ENCODE measurements at regions not wholly inside any gene's neighbourhood (a gene's known extent, or its start where the extent isn't known, plus 50 kb on each side); places are given as distances from the start of the nearest gene placed in this dataset.
A peak's percentile ranks its signal among the peaks of the same experiment; 100 is the strongest.

DNA sequence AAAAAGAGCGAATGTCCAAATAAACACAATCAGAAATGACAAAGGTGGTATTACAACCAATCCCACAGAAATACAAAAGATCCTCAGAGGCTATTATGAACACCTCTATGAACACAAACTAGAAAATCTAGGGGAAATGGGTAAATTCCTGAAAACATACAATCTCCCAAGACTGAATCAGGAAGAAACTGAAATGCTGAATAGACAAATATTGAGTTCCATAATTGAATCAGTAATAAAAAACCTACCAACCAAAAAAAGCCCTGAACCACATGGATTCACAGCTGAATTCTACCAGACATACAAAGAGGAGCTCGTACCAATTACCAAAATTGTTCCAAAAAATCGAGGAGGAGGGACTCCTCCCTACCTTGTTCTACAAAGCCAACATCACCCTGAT, 56.1 kb upstream of the ZNF800 start:
- ChIA-PET CTCF (no interaction called here), POLR2A (no interaction called here)
- Histone ChIP-seq H3K4me3 (ENCODE audit: control insufficient read depth in 1 of 7, extremely low read depth in 1 of 7, insufficient read depth in 4 of 7, low read depth in 2 of 7, low read length in 6 of 7) (no peak overlapping the region), H3K9me3 (ENCODE audit: control extremely low read depth in 1 of 5, control insufficient read depth in 4 of 5, insufficient read depth in 2 of 5, low read depth in 1 of 5, low read length in 4 of 5) (peaks cover 0 to 19% (median 7%) of the 10 kb centered on the region in 5 experiments), H3K27me3 (replicated peaks in 2 of 5; ENCODE audit: control insufficient read depth in 4 of 5, insufficient read depth in 5 of 5, low read length in 4 of 5) (peaks cover 0 to 16% (median 0%) of the 10 kb centered on the region in 5 experiments), H3K36me3 (ENCODE audit: control insufficient read depth in 4 of 4, insufficient read depth in 4 of 4, low read length in 3 of 4) (no peaks in the 10 kb centered on the region), H3K27ac (ENCODE audit: insufficient read depth in 1 of 2, low read depth in 1 of 2, low read length in 2 of 2, poor library complexity in 1 of 2, severe bottlenecking in 2 of 2) (no peak overlapping the region), H3K4me1 (ENCODE audit: control extremely low read depth in 1 of 4, control insufficient read depth in 4 of 4, insufficient read depth in 4 of 4, low read length in 3 of 4) (no peaks in the 10 kb centered on the region)
- WGBS (ENCODE audit: insufficient coverage) = no CpG with 5 or more reads among the region's 3 CpGs
- no peak for DNase-seq

DNA sequence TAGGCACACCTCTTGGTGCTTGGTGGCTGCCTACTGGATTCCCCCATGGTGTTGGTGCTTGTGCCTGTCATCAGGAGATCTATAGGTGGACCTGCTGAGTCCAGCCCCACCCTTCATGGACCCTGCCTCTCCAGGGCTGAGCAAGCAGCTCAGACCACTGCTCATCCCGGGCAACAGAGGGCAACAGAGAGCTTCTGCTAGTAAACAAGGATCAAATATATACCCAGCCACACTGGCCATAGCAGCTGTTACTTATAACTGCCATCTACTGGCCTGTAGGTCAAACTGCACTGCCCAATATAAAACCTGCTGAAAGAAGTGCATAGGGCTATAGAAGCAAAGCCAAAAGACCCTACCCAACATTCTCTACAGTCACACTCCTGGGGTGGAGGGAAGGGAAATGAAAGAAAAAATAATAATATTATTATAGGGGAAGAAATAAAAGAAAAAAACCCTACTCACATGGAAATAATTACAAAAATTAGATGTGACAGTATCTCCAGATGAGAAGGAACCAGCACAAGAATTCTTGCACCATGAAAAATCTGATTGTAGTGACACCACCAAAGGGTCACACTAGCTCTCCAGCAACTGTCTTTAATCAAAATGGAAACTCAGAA, 54.9 kb upstream of the ZNF800 start:
- no peaks in the 10 kb centered on the region for H3K36me3 ChIP-seq (ENCODE audit: control insufficient read depth in 4 of 4, insufficient read depth in 4 of 4, low read length in 3 of 4)
- H3K4me3 ChIP-seq (ENCODE audit: control insufficient read depth in 1 of 7, extremely low read depth in 1 of 7, insufficient read depth in 4 of 7, low read depth in 2 of 7, low read length in 6 of 7) = no peak overlapping the region
- POLR2A ChIA-PET = interaction anchor here (0.7 kb wide), 1 partner anchor 39 kb away, joined by 4 read pairs; no protein-coding TSS in a partner anchor
- H3K4me1 ChIP-seq (ENCODE audit: control extremely low read depth in 1 of 4, control insufficient read depth in 4 of 4, insufficient read depth in 4 of 4, low read length in 3 of 4) = no peaks in the 10 kb centered on the region
- H3K9me3 ChIP-seq (ENCODE audit: control extremely low read depth in 1 of 5, control insufficient read depth in 4 of 5, insufficient read depth in 2 of 5, low read depth in 1 of 5, low read length in 4 of 5) = peaks cover 0 to 19% (median 7%) of the 10 kb centered on the region in 5 experiments
- DNase-seq = peak; percentile 82 to 87 (median 85)
- peaks cover 0 to 17% (median 0%) of the 10 kb centered on the region in 5 experiments for H3K27me3 ChIP-seq (replicated peaks in 2 of 5; ENCODE audit: control insufficient read depth in 4 of 5, insufficient read depth in 5 of 5, low read length in 4 of 5)
- CTCF ChIA-PET = interaction anchor here (0.9 to 1.7 kb wide), 7 partner anchors 8 to 182 kb away, joined by 3 to 8 read pairs (median 3); no protein-coding TSS in a partner anchor
- WGBS (ENCODE audit: insufficient coverage) = no CpG with 5 or more reads among the region's 1 CpG
- H3K27ac ChIP-seq (ENCODE audit: insufficient read depth in 1 of 2, low read depth in 1 of 2, low read length in 2 of 2, poor library complexity in 1 of 2, severe bottlenecking in 2 of 2) = no peak overlapping the region

DNA sequence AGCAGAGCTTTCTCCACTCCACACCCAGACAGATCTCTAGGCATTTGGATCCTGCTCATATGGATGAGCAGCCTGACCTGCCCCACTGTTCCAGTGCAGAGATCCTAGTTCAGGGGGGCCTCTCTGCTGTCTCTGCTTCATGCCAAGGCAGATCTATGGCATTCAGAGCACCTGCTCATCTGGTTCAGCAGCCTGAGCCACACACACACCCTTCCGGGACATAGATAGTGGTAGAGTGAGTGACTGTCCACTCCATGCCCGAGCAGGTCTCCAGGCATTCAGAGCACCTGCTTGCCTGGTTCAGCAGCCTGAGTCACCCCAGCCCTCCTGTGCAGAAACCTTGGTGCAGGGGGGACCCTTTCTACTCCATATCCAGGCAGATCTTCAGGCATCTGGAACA, 54.3 kb upstream of the ZNF800 start:
- ChIA-PET CTCF (interaction anchor here (1.0 to 1.7 kb wide), 6 partner anchors 8 to 182 kb away, joined by 3 to 8 read pairs (median 4); no protein-coding TSS in a partner anchor), POLR2A (interaction anchor here (0.7 kb wide), 1 partner anchor 38 kb away, joined by 4 read pairs; no protein-coding TSS in a partner anchor)
- no peaks in the 10 kb centered on the region for H3K36me3 ChIP-seq (ENCODE audit: control insufficient read depth in 4 of 4, insufficient read depth in 4 of 4, low read length in 3 of 4)
- WGBS (ENCODE audit: insufficient coverage) = 100% methylated on average over 2 of the region's 2 CpGs
- H3K4me3 ChIP-seq (ENCODE audit: control insufficient read depth in 1 of 7, extremely low read depth in 1 of 7, insufficient read depth in 4 of 7, low read depth in 2 of 7, low read length in 6 of 7) = no peak overlapping the region
- peaks cover 0 to 19% (median 7%) of the 10 kb centered on the region in 5 experiments for H3K9me3 ChIP-seq (ENCODE audit: control extremely low read depth in 1 of 5, control insufficient read depth in 4 of 5, insufficient read depth in 2 of 5, low read depth in 1 of 5, low read length in 4 of 5)
- no peaks in the 10 kb centered on the region for H3K4me1 ChIP-seq (ENCODE audit: control extremely low read depth in 1 of 4, control insufficient read depth in 4 of 4, insufficient read depth in 4 of 4, low read length in 3 of 4)
- no peak overlapping the region for H3K27ac ChIP-seq (ENCODE audit: insufficient read depth in 1 of 2, low read depth in 1 of 2, low read length in 2 of 2, poor library complexity in 1 of 2, severe bottlenecking in 2 of 2)
- H3K27me3 ChIP-seq (replicated peaks in 2 of 5; ENCODE audit: control insufficient read depth in 4 of 5, insufficient read depth in 5 of 5, low read length in 4 of 5) = peaks cover 0 to 17% (median 0%) of the 10 kb centered on the region in 5 experiments
- no peak for DNase-seq
